HCT116 (cell line): ENCODE measurements at regions not wholly inside any gene's neighbourhood (a gene's known extent, or its start where the extent isn't known, plus 50 kb on each side); places are given as distances from the start of the nearest gene placed in this dataset.

Experiments used
- ATAC-seq: fragments of 200-7000 bp; cut with Tn5 transposase; 2 replicates; pipeline ENCODE4 v1.9.1; 2020; ENCODE audit warnings: mild to moderate bottlenecking, moderate library complexity
- BruUV-seq: library from RNA; stranded (reverse); fragments of 400-500 nt; replicated peaks from 2 replicates; lab custom pipeline; 2021; lab: Mats Ljungman, UMichigan
- CTCF ChIA-PET: fragments of 300-600 bp; sonication (Branson Sonifier 250); formaldehyde crosslinking; loops from one replicate; lab custom pipeline; 2021; ENCODE audit warnings: antibody characterized with exemption; lab: Charles Lee
- POLR2A ChIA-PET: fragments of 300-600, 350-600 bp; sonication (Branson Sonifier 250); formaldehyde crosslinking; loops from one replicate; lab custom pipeline; 2021; ENCODE audit warnings: antibody characterized with exemption; lab: Charles Lee
- RAD21 ChIA-PET, 2 experiments: fragments of 300-600 bp; sonication (Branson Sonifier 250); formaldehyde crosslinking; loops; one replicate each; lab custom pipeline; 2023; ENCODE audit warnings: low total read pairs in 2 of 2; ENCODE audit not compliant: uncharacterized antibody in 2 of 2, unreplicated experiment in 2 of 2, low non-redundant PET in 1 of 2; lab: Charles Lee
- DNase-seq: peaks from one replicate; pipeline ENCODE4 v3.0.0-alpha.2; 2010; ENCODE audit warnings: low read depth, low spot score
- H2AFZ ChIP-seq: fragments of 200-600 bp; shearing (Covaris generic), sonication (generic); 2 replicates; pipeline ENCODE4 v1.6.1; 2017; ENCODE audit warnings: low read depth, mixed run types, mixed read lengths, antibody characterized with exemption, low read length; ENCODE audit not compliant: poor library complexity, severe bottlenecking
- H3K27ac ChIP-seq: 2 replicates; pipeline ENCODE4 v1.5.1; 2012; ENCODE audit warnings: low read depth, low read length
- H3K27me3 ChIP-seq: fragments of 200-600 bp; sonication (generic); 2 replicates; pipeline ENCODE4 v1.6.1; 2016; ENCODE audit warnings: mixed run types, low read length, mixed read lengths; ENCODE audit not compliant: insufficient read depth
- H3K36me3 ChIP-seq, 2 experiments: fragments of 200-500 bp in 1 of 2; fragments of 200-600 bp in 1 of 2; sonication (Bioruptor generic) in 1 of 2; sonication (generic) in 1 of 2; 2 replicates each; pipeline versions ENCODE4 v1.5.1 to v1.6.1; 2014 to 2016; ENCODE audit warnings: low read length in 2 of 2, inconsistent platforms in 1 of 2, mixed read lengths in 1 of 2, mixed run types in 1 of 2; ENCODE audit not compliant: insufficient read depth in 2 of 2, control insufficient read depth in 1 of 2
- H3K4me1 ChIP-seq, 2 experiments: fragments of 200-600 bp in 1 of 2; sonication (generic) in 1 of 2; 2 replicates each; pipeline versions ENCODE4 v1.5.1 to v1.6.1; 2012 to 2017; ENCODE audit warnings: low read length in 2 of 2, inconsistent platforms in 1 of 2, mild to moderate bottlenecking in 1 of 2, mixed read lengths in 1 of 2, mixed run types in 1 of 2, moderate library complexity in 1 of 2; ENCODE audit not compliant: insufficient read depth in 2 of 2, control insufficient read depth in 1 of 2
- H3K4me2 ChIP-seq: fragments of 200-600 bp; sonication (generic); 2 replicates; pipeline ENCODE4 v1.6.1; 2017; ENCODE audit warnings: mixed run types, low read length, mixed read lengths
- H3K4me3 ChIP-seq, 2 experiments: fragments of 200-600 bp in 1 of 2; sonication (generic) in 1 of 2; replicated peaks in 1 of 2; 2 replicates each; pipeline ENCODE4 v1.5.1; 2011 to 2016; ENCODE audit warnings: low read length in 2 of 2, control low read depth in 1 of 2, low read depth in 1 of 2, mild to moderate bottlenecking in 1 of 2, mixed read lengths in 1 of 2, mixed run types in 1 of 2
- H3K79me2 ChIP-seq: fragments of 200-600 bp; sonication (generic); 2 replicates; pipeline ENCODE4 v1.6.1; 2017; ENCODE audit warnings: mild to moderate bottlenecking, mixed run types, low read length, moderate library complexity, mixed read lengths; ENCODE audit not compliant: insufficient read depth
- H3K9ac ChIP-seq: fragments of 200-600 bp; sonication (generic); 2 replicates; pipeline ENCODE4 v1.6.1; 2016; ENCODE audit warnings: low read length, mixed read lengths
- H3K9me2 ChIP-seq: fragments of 200-600 bp; sonication (generic), shearing (Covaris generic); 2 replicates; pipeline ENCODE4 v1.6.1; 2017; ENCODE audit warnings: mixed run types, mild to moderate bottlenecking, moderate library complexity; ENCODE audit not compliant: insufficient read depth
- H3K9me3 ChIP-seq, 2 experiments: fragments of 200-500 bp in 1 of 2; fragments of 200-600 bp in 1 of 2; sonication (Bioruptor generic) in 1 of 2; sonication (generic) in 1 of 2; 2 replicates each; pipeline ENCODE4 v1.6.1; 2014 to 2017; ENCODE audit warnings: low read length in 2 of 2, mixed read lengths in 2 of 2, inconsistent platforms in 1 of 2, low read depth in 1 of 2, mild to moderate bottlenecking in 1 of 2, mixed run types in 1 of 2, moderate library complexity in 1 of 2; ENCODE audit not compliant: control insufficient read depth in 1 of 2, insufficient read depth in 1 of 2
- H4K20me1 ChIP-seq: fragments of 200-600 bp; sonication (generic), shearing (Covaris generic); 2 replicates; pipeline ENCODE4 v1.6.1; 2017; ENCODE audit warnings: mixed run types, mild to moderate bottlenecking, moderate library complexity; ENCODE audit not compliant: insufficient read depth
- CBX3 ChIP-seq: IDR thresholded peaks from 2 replicates; pipeline ENCODE4 v1.6.1; 2012; ENCODE audit warnings: low read depth
- ELF1 ChIP-seq: IDR thresholded peaks from 2 replicates; pipeline ENCODE4 v1.6.1; 2012; ENCODE audit warnings: low read depth, borderline replicate concordance
- EZH2 ChIP-seq: fragments of 200-600 bp; sonication (generic); IDR thresholded peaks from 2 replicates; pipeline ENCODE4 v1.6.1; 2017; ENCODE audit warnings: antibody characterized with exemption, mixed run types
- EZH2phosphoT487 ChIP-seq: fragments of 200-600 bp; IDR thresholded peaks from 2 replicates; pipeline ENCODE4 v1.6.1; 2018; ENCODE audit warnings: antibody characterized with exemption, borderline replicate concordance
- FOSL1 ChIP-seq: IDR thresholded peaks from 2 replicates; pipeline ENCODE4 v1.6.1; 2012; ENCODE audit warnings: low read depth
- POLR2A ChIP-seq: IDR thresholded peaks from 2 replicates; pipeline ENCODE4 v1.7.0; 2011; ENCODE audit warnings: borderline replicate concordance; ENCODE audit not compliant: insufficient read depth, insufficient read length; ENCODE audit errors: extremely low read depth
- POLR2AphosphoS5 ChIP-seq: IDR thresholded peaks from 2 replicates; pipeline ENCODE4 v1.6.1; 2011; ENCODE audit warnings: mild to moderate bottlenecking, low read depth, low read length, moderate library complexity
- SIN3A ChIP-seq: IDR thresholded peaks from 2 replicates; pipeline ENCODE4 v1.6.1; 2012; ENCODE audit warnings: low read depth
- SP1 ChIP-seq: IDR thresholded peaks from 2 replicates; pipeline ENCODE4 v1.6.1; 2012; ENCODE audit warnings: low read depth
- TCF7L2 ChIP-seq: IDR thresholded peaks from 2 replicates; pipeline ENCODE4 v1.7.0; 2011; ENCODE audit warnings: borderline replicate concordance, inconsistent platforms; ENCODE audit not compliant: insufficient read depth, insufficient read length; ENCODE audit errors: extremely low read depth
- YY1 ChIP-seq: IDR thresholded peaks from 2 replicates; pipeline ENCODE4 v1.6.1; 2011; ENCODE audit warnings: low read length, low read depth, moderate library complexity, mild to moderate bottlenecking; ENCODE audit not compliant: insufficient replicate concordance; ENCODE audit errors: extremely low read depth
- ZBTB33 ChIP-seq: IDR thresholded peaks from 2 replicates; pipeline ENCODE4 v1.6.1; 2011; ENCODE audit warnings: mild to moderate bottlenecking, low read length, moderate library complexity; ENCODE audit not compliant: insufficient replicate concordance; ENCODE audit errors: extremely low read depth
- ZFX ChIP-seq: fragments of 450-650 bp; IDR thresholded peaks from 2 replicates; pipeline ENCODE4 v1.6.1; 2017
- intact Hi-C: fragments of 100-400 bp; cut with micrococcal nuclease; formaldehyde crosslinking; loops from 2 replicates; pipeline ENCODE4 v1.10.0; 2022
- TF ChIP-seq, protein P1 (sequence below), 3 experiments: fragments of 200-600 bp in 1 of 3; sonication (generic) in 1 of 3; IDR thresholded peaks in 2 of 3; conservative IDR thresholded peaks in 1 of 3; 2 replicates each; pipeline ENCODE4 v1.5.1; 2012 to 2017; ENCODE audit warnings: low read depth in 2 of 3, low read length in 2 of 3, antibody characterized with exemption in 1 of 3, borderline replicate concordance in 1 of 3, control low read depth in 1 of 3, mild to moderate bottlenecking in 1 of 3, mixed read lengths in 1 of 3, mixed run types in 1 of 3, moderate library complexity in 1 of 3; ENCODE audit not compliant: insufficient read depth in 1 of 3
- TF ChIP-seq, protein P2 (sequence below): IDR thresholded peaks from 2 replicates; pipeline ENCODE4 v1.6.1; 2012

GRCh38 chr19:42662712-42663111 lies 68.0 kb upstream of the CEACAM8 start:
- BruUV-seq, result no TSS peak
- Histone ChIP-seq H3K9ac (no peak overlapping the region), H4K20me1 (no peaks in the 10 kb centered on the region), H2AFZ (no peak overlapping the region), H3K9me2 (no peaks in the 10 kb centered on the region), H3K9me3 (no peaks in the 10 kb centered on the region), H3K79me2 (no peaks in the 10 kb centered on the region), H3K36me3 (no peaks in the 10 kb centered on the region), H3K27me3 (peaks cover 22% of the 10 kb centered on the region), H3K4me3 (no peak overlapping the region), H3K27ac (no peak overlapping the region), H3K4me2 (no peak overlapping the region), H3K4me1 (no peaks in the 10 kb centered on the region)
- ChIA-PET CTCF (no interaction called here), POLR2A (no interaction called here), RAD21 (no interaction called here)
- ATAC-seq, result peak; percentile 75
- peak; percentile 1 for DNase-seq
- intact Hi-C loops, result no loop called here
- TF ChIP-seq ZBTB33, result no peak
- TF ChIP-seq, protein P1, sequence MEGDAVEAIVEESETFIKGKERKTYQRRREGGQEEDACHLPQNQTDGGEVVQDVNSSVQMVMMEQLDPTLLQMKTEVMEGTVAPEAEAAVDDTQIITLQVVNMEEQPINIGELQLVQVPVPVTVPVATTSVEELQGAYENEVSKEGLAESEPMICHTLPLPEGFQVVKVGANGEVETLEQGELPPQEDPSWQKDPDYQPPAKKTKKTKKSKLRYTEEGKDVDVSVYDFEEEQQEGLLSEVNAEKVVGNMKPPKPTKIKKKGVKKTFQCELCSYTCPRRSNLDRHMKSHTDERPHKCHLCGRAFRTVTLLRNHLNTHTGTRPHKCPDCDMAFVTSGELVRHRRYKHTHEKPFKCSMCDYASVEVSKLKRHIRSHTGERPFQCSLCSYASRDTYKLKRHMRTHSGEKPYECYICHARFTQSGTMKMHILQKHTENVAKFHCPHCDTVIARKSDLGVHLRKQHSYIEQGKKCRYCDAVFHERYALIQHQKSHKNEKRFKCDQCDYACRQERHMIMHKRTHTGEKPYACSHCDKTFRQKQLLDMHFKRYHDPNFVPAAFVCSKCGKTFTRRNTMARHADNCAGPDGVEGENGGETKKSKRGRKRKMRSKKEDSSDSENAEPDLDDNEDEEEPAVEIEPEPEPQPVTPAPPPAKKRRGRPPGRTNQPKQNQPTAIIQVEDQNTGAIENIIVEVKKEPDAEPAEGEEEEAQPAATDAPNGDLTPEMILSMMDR (IDR thresholded peaks at IDR 0.05 in 2 of 3, conservative IDR thresholded peaks at IDR 0.05 in 1 of 3; ENCODE audit: borderline replicate concordance in 1 of 3, insufficient read depth in 1 of 3, low read depth in 2 of 3, low read length in 2 of 3), result 0 out of 6 replicates have a peak, but pooled peaks of 1 of the 3 experiments have one; percentile 13

DNA sequence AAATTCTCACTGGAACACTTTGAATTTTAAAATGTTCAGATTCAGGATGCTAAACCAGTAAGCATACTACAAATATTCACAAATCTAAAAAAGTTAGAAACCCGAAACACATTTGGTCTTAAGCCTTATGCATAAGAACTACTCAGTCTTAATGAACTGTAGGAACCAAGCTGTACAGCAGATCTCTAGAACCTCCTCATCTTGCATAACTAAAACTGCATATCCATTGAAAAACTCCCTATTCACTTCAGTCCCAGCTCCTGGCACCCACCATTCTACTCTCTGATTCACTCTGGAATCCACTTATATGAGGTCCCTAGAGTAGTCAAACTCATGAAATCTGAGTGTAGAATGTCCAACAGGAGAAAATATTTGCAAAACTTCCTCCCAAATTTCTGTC lies 65.6 kb upstream of the CEACAM8 start:
- BruUV-seq, result no TSS peak
- H3K4me1 ChIP-seq, result no peaks in the 10 kb centered on the region
- DNase-seq, result no peak
- peaks cover 10% of the 10 kb centered on the region; the same call in 1 of the 2 replicates for H3K27me3 ChIP-seq
- ChIA-PET CTCF (no interaction called here), RAD21 (no interaction called here), POLR2A (no interaction called here)
- intact Hi-C loops, result no loop called here
- H3K9me2 ChIP-seq, result no peaks in the 10 kb centered on the region
- H2AFZ ChIP-seq, result no peak overlapping the region
- H3K9ac ChIP-seq, result no peak overlapping the region
- H4K20me1 ChIP-seq, result no peaks in the 10 kb centered on the region
- H3K27ac ChIP-seq, result no peak overlapping the region
- no peaks in the 10 kb centered on the region for H3K9me3 ChIP-seq
- no peak for ATAC-seq
- H3K36me3 ChIP-seq, result no peaks in the 10 kb centered on the region
- no peak overlapping the region for H3K4me3 ChIP-seq
- H3K4me2 ChIP-seq, result no peak overlapping the region
- no peaks in the 10 kb centered on the region for H3K79me2 ChIP-seq
- no peak for TF ChIP-seq SP1
- TF ChIP-seq SIN3A, result no peak
- no peak for TF ChIP-seq EZH2
- no peak for TF ChIP-seq TCF7L2
- no peak for TF ChIP-seq EZH2phosphoT487
- TF ChIP-seq YY1, result no peak
- no peak for TF ChIP-seq ELF1
- no peak for TF ChIP-seq ZBTB33
- no peak for TF ChIP-seq POLR2A
- no peak for TF ChIP-seq FOSL1
- no peak for TF ChIP-seq CBX3
- TF ChIP-seq, protein P2, sequence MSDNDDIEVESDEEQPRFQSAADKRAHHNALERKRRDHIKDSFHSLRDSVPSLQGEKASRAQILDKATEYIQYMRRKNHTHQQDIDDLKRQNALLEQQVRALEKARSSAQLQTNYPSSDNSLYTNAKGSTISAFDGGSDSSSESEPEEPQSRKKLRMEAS, result no peak
- no peak for TF ChIP-seq POLR2AphosphoS5
- TF ChIP-seq ZFX, result no peak
